ENCODE measurements at regions not wholly inside any gene's neighbourhood (a gene's known extent, or its start where the extent isn't known, plus 50 kb on each side); places are given as distances from the start of the nearest gene placed in this dataset.

GRCh38 chr5:148937239-148937638 lies 110.8 kb downstream of the ADRB2 start:
- no peak for TF ChIP-seq MYNN (tag by site-specific recombination; IDR thresholded peaks at IDR 0.05; ENCODE audit: borderline replicate concordance)
- no peak for TF ChIP-seq GLI2 (tag by site-specific recombination; IDR thresholded peaks at IDR 0.05; ENCODE audit: borderline replicate concordance, low read depth)
- no peak for TF ChIP-seq SALL2 (tag by site-specific recombination; IDR thresholded peaks at IDR 0.05; ENCODE audit: borderline replicate concordance)
- TF ChIP-seq IKZF3 (tag by site-specific recombination; IDR thresholded peaks at IDR 0.05), result no peak

Measured in HEK293 (cell line).